CD14-positive monocyte (primary cell): ENCODE measurements at regions not wholly inside any gene's neighbourhood (a gene's known extent, or its start where the extent isn't known, plus 50 kb on each side); places are given as distances from the start of the nearest gene placed in this dataset.

Source experiments
- DNase-seq, 3 donors: peaks; one replicate each; pipeline ENCODE4 v3.0.0-alpha.2; 2011 to 2022
- H2AFZ ChIP-seq: 2 replicates; pipeline ENCODE4 v1.6.0; 2012; ENCODE audit warnings: mild to moderate bottlenecking, low read depth, low read length, inconsistent platforms; ENCODE audit not compliant: insufficient read depth, poor library complexity, severe bottlenecking
- H3K27ac ChIP-seq, 2 donors: 1 replicate in 1 of 2; 2 replicates in 1 of 2; pipeline ENCODE4 v1.5.1; 2012 to 2013; ENCODE audit warnings: low read length in 2 of 2, control low read depth in 1 of 2, inconsistent platforms in 1 of 2, low read depth in 1 of 2, mild to moderate bottlenecking in 1 of 2
- H3K27me3 ChIP-seq, 2 donors: one replicate each; pipeline versions ENCODE4 v1.6.0 to v1.6.1; 2011 to 2013; ENCODE audit warnings: low read length in 2 of 2; ENCODE audit not compliant: control insufficient read depth in 2 of 2, insufficient read depth in 2 of 2
- H3K36me3 ChIP-seq, 2 donors: replicated peaks in 1 of 2; 1 replicate in 1 of 2; 2 replicates in 1 of 2; pipeline versions ENCODE4 v1.5.1 to v1.6.1; 2012 to 2013; ENCODE audit warnings: low read length in 2 of 2, control low read depth in 1 of 2, inconsistent platforms in 1 of 2, mild to moderate bottlenecking in 1 of 2; ENCODE audit not compliant: insufficient read depth in 2 of 2, control insufficient read depth in 1 of 2
- H3K4me1 ChIP-seq, 2 donors: 1 replicate in 1 of 2; 2 replicates in 1 of 2; pipeline versions ENCODE4 v1.5.1 to v1.6.1; 2012 to 2013; ENCODE audit warnings: low read length in 2 of 2, control low read depth in 1 of 2, inconsistent platforms in 1 of 2, mild to moderate bottlenecking in 1 of 2, moderate library complexity in 1 of 2; ENCODE audit not compliant: insufficient read depth in 2 of 2, control insufficient read depth in 1 of 2
- H3K4me2 ChIP-seq: replicated peaks from 2 replicates; pipeline ENCODE3; 2012; ENCODE audit warnings: low read length, moderate library complexity, mild to moderate bottlenecking; ENCODE audit not compliant: poor library complexity, severe bottlenecking; ENCODE audit errors: extremely low read depth
- H3K4me3 ChIP-seq, 3 experiments: fragments of 200-600 bp in 1 of 3; sonication (generic) in 1 of 3; replicated peaks in 1 of 3; 1 replicate in 2 of 3; 2 replicates in 1 of 3; pipeline ENCODE4 v1.5.1; 2011 to 2013; ENCODE audit warnings: low read length in 3 of 3, mild to moderate bottlenecking in 3 of 3, control low read depth in 2 of 3, low read depth in 2 of 3, inconsistent platforms in 1 of 3, moderate library complexity in 1 of 3
- H3K79me2 ChIP-seq: 2 replicates; pipeline ENCODE4 v1.6.0; 2012; ENCODE audit warnings: mild to moderate bottlenecking, control low read depth, inconsistent platforms, low read length, moderate library complexity; ENCODE audit not compliant: insufficient read depth
- H3K9ac ChIP-seq: 2 replicates; pipeline ENCODE4 v1.6.0; 2017; ENCODE audit warnings: low read length, mild to moderate bottlenecking; ENCODE audit not compliant: insufficient read depth, poor library complexity, severe bottlenecking
- H3K9me3 ChIP-seq, 2 donors: replicated peaks in 1 of 2; 1 replicate in 1 of 2; 2 replicates in 1 of 2; pipeline versions ENCODE4 v1.5.1 to v1.6.1; 2012 to 2013; ENCODE audit warnings: low read length in 2 of 2, control low read depth in 1 of 2; ENCODE audit not compliant: control insufficient read depth in 1 of 2, insufficient read depth in 1 of 2
- H4K20me1 ChIP-seq: 2 replicates; pipeline ENCODE4 v1.6.0; 2012; ENCODE audit warnings: mild to moderate bottlenecking, low read length, control low read depth, moderate library complexity; ENCODE audit not compliant: insufficient read depth
- H3K27ac Mint-ChIP-seq, 7 donors: one replicate each; pipeline ENCODE4 v1.8.0; 2020; ENCODE audit warnings: mild to moderate bottlenecking in 7 of 7, mixed read lengths in 7 of 7, moderate library complexity in 6 of 7, inconsistent platforms in 2 of 7
- H3K27me3 Mint-ChIP-seq, 3 donors: one replicate each; pipeline ENCODE4 v1.8.0; 2021 to 2022; ENCODE audit warnings: low read depth in 3 of 3, mild to moderate bottlenecking in 3 of 3, mixed read lengths in 3 of 3, moderate library complexity in 3 of 3, inconsistent platforms in 1 of 3
- H3K36me3 Mint-ChIP-seq, 2 donors: one replicate each; pipeline ENCODE4 v1.8.0; 2020; ENCODE audit warnings: mixed read lengths in 2 of 2, inconsistent platforms in 1 of 2, mild to moderate bottlenecking in 1 of 2
- H3K4me1 Mint-ChIP-seq: one replicate; pipeline ENCODE4 v1.8.0; 2020; ENCODE audit warnings: mild to moderate bottlenecking, mixed read lengths
- H3K4me3 Mint-ChIP-seq, 2 donors: one replicate each; pipeline ENCODE4 v1.8.0; 2020; ENCODE audit warnings: mild to moderate bottlenecking in 2 of 2, mixed read lengths in 2 of 2, moderate library complexity in 1 of 2
- H3K9me3 Mint-ChIP-seq, 7 donors: one replicate each; pipeline ENCODE4 v1.8.0; 2020 to 2022; ENCODE audit warnings: mixed read lengths in 7 of 7, mild to moderate bottlenecking in 6 of 7, moderate library complexity in 6 of 7, inconsistent platforms in 2 of 7
- CTCF ChIP-seq: fragments of 200-600 bp; IDR thresholded peaks from one replicate; pipeline ENCODE4 v1.8.0; 2022; ENCODE audit warnings: antibody characterized with exemption, mild to moderate bottlenecking
- WGBS: methylation state at CpG from one replicate; pipeline ENCODE4 v1.1.5; 2013; ENCODE audit warnings: missing lambda C conversion rate; ENCODE audit not compliant: insufficient coverage; 5-methylcytosine and 5-hydroxymethylcytosine counted together
- intact Hi-C, 2 donors: fragments of 100-400 bp; cut with micrococcal nuclease; formaldehyde crosslinking; loops; one replicate each; pipeline versions ENCODE4 v1.15.0 to v1.15.1; 2023

DNA sequence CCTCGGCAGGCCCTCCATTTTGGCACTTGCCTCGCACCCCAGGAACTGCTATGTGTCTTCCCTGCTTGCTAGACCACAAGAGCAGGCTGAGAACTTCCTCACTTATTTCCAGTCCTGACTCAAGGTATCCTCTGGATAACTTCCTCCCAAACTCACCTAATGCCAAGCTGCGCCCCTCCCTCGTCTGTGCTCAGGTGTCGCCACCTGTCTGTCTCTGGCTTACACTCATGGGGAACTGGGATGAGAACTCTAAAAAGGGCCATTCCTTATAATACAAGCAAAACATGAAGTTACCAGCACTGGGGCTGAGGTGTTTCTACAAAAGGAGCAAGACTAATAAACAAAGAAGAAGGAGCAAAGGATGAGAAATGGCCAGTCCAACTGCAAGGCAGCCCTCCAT, 191.5 kb upstream of the RMP24 start:
- H3K4me3 ChIP-seq = no peak overlapping the region
- no peaks in the 10 kb centered on the region for H3K9me3 ChIP-seq
- H3K79me2 ChIP-seq = no peaks in the 10 kb centered on the region
- H3K9ac ChIP-seq = no peak overlapping the region
- no peaks in the 10 kb centered on the region for H4K20me1 ChIP-seq
- H3K4me2 ChIP-seq = no peak overlapping the region
- H2AFZ ChIP-seq = no peak overlapping the region
- no peak for DNase-seq
- Mint-ChIP-seq H3K27ac (no peak overlapping the region), H3K36me3 (no peaks in the 10 kb centered on the region), H3K4me3 (no peak overlapping the region), H3K9me3 (peaks cover 0 to 8% (median 3%) of the 10 kb centered on the region in 7 donors), H3K4me1 (no peaks in the 10 kb centered on the region), H3K27me3 (peaks cover 5 to 17% (median 10%) of the 10 kb centered on the region in 3 donors)
- intact Hi-C loops = no loop called here
- no peaks in the 10 kb centered on the region for H3K36me3 ChIP-seq
- no peak for TF ChIP-seq CTCF
- 75% methylated on average over 2 of the region's 5 CpGs for WGBS
- H3K4me1 ChIP-seq = no peaks in the 10 kb centered on the region
- H3K27me3 ChIP-seq = peaks cover 0 to 4% of the 10 kb centered on the region in 2 donors
- no peak overlapping the region for H3K27ac ChIP-seq

DNA sequence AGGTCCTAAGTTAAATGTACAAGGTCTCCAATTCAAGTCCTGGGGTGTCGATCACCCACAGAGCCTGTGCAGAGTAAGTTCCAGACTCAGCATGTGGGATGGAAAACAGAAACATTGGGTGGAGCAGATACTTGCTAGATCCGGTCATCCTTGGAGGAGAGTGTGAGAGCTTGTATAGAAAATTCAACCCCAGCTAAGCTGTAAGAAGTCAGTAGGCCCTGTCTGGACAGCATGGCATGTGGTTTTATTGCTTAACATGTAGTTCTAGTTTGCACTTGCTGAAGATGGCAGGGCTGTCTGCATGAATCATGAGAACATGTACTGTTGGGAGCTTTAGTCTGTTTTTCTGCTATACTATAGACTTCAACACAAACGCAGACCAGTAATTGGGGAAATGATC, 189.6 kb upstream of the RMP24 start:
- Histone ChIP-seq H3K4me3 (no peak overlapping the region), H3K9ac (no peak overlapping the region), H3K79me2 (no peaks in the 10 kb centered on the region), H3K4me2 (no peak overlapping the region), H3K9me3 (no peaks in the 10 kb centered on the region), H2AFZ (no peak overlapping the region), H4K20me1 (no peaks in the 10 kb centered on the region), H3K36me3 (no peaks in the 10 kb centered on the region), H3K27me3 (peaks cover 0 to 4% of the 10 kb centered on the region in 2 donors), H3K27ac (no peak overlapping the region), H3K4me1 (no peaks in the 10 kb centered on the region)
- no peak for DNase-seq
- Mint-ChIP-seq H3K27ac (no peak overlapping the region), H3K36me3 (no peaks in the 10 kb centered on the region), H3K4me3 (no peak overlapping the region), H3K27me3 (peaks cover 4 to 13% (median 5%) of the 10 kb centered on the region in 3 donors), H3K9me3 (peaks cover 0 to 5% (median 0%) of the 10 kb centered on the region in 7 donors), H3K4me1 (no peaks in the 10 kb centered on the region)
- intact Hi-C loops = no loop called here
- 100% methylated on average over 2 of the region's 3 CpGs for WGBS
- no peak for TF ChIP-seq CTCF
